ENCODE measurements at regions not wholly inside any gene's neighbourhood (a gene's known extent, or its start where the extent isn't known, plus 50 kb on each side); places are given as distances from the start of the nearest gene placed in this dataset.

DNA sequence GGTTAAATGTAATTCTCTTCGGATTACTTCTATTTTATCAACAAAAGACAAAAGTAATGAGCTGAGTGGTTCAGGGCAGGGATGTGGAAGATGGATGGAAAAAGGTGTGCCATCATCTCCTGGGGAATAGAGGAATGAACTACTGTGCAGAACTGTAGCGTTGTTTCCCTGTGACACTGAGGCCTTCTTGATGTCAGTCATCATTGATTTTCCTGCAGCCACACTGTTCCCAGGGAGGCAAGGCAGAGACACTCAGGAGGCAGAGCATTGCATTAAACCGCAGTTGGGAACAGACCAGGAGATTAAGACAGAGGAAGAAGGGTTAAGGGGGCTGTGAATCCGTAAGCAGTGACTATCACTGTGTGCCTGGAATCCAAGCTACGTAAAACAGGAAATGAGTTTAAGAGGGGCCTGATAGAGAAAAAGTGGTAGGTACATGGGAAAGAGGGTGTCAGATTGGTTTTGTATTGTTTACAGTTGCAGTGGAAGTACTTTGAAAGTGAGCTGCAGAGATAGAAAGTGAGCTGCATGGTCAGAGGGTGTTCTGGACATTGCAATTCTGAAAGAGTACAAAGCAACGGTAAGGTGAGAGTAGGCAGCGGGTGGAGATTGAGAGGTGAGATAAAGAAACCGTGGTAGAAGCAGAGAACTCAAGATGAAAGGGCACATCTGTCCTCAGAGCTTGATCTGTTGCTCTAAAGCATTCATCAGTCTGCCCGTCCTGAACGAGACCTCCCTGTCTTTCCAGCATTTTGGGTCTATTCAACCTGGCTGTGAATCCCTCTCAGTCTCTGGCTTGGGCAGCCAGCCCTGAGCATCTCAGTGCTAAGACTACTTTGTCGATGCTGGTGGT, 793.4 kb upstream of the CELF4 start:
- TF ChIP-seq, protein P1, sequence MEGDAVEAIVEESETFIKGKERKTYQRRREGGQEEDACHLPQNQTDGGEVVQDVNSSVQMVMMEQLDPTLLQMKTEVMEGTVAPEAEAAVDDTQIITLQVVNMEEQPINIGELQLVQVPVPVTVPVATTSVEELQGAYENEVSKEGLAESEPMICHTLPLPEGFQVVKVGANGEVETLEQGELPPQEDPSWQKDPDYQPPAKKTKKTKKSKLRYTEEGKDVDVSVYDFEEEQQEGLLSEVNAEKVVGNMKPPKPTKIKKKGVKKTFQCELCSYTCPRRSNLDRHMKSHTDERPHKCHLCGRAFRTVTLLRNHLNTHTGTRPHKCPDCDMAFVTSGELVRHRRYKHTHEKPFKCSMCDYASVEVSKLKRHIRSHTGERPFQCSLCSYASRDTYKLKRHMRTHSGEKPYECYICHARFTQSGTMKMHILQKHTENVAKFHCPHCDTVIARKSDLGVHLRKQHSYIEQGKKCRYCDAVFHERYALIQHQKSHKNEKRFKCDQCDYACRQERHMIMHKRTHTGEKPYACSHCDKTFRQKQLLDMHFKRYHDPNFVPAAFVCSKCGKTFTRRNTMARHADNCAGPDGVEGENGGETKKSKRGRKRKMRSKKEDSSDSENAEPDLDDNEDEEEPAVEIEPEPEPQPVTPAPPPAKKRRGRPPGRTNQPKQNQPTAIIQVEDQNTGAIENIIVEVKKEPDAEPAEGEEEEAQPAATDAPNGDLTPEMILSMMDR (IDR thresholded peaks at IDR 0.05 in 8 of 11, conservative IDR thresholded peaks at IDR 0.05 in 3 of 11): no peak
- TF ChIP-seq POLR2AphosphoS5 (IDR thresholded peaks at IDR 0.05) (no peak), POLR2A (IDR thresholded peaks at IDR 0.05) (no peak)
